HUDEP-2 (cell line): ENCODE measurements at regions not wholly inside any gene's neighbourhood (a gene's known extent, or its start where the extent isn't known, plus 50 kb on each side); places are given as distances from the start of the nearest gene placed in this dataset.
A peak's percentile ranks its signal among the peaks of the same experiment; 100 is the strongest.

Source experiments
- DNase-seq, 76 experiments: peaks; one replicate each; lab custom pipeline; 2025; ENCODE audit not compliant: unreplicated experiment in 76 of 76; lab: John Stamatoyannopoulos, UW

GRCh38 chr1:87707411-87707810 lies 378.7 kb downstream of the LMO4 start:
- no peak for DNase-seq

GRCh38 chr1:87712261-87713010 lies 383.8 kb downstream of the LMO4 start:
- no peak for DNase-seq

DNA sequence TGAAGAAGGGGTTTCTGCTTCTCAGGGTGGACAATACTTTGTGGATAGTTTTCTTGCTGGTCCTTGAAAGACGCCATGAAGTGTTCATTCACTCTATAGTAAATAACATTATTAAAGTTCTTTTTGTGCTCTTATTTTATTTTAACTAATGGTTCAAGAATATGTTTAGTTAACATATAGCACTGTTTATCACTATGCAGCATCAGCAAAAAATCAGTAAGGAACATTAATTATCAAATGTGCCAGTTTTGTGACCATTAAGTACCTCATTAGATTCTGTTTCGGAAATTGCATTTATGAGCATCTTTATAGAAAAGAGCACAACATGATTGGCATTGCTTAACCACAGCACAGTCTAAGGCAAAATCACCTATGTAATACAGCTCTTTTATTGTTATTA lies 385.6 kb downstream of the LMO4 start:
- DNase-seq, result no peak

- DNase-seq, result no peak
These were observed 386.4 kb downstream of the LMO4 start for GRCh38 chr1:87715052-87715451.

- no peak for DNase-seq
These were observed 386.8 kb downstream of the LMO4 start for GRCh38 chr1:87715471-87715870.

- DNase-seq, result no peak
These were observed 388.5 kb downstream of the LMO4 start for GRCh38 chr1:87717157-87717670.

DNA sequence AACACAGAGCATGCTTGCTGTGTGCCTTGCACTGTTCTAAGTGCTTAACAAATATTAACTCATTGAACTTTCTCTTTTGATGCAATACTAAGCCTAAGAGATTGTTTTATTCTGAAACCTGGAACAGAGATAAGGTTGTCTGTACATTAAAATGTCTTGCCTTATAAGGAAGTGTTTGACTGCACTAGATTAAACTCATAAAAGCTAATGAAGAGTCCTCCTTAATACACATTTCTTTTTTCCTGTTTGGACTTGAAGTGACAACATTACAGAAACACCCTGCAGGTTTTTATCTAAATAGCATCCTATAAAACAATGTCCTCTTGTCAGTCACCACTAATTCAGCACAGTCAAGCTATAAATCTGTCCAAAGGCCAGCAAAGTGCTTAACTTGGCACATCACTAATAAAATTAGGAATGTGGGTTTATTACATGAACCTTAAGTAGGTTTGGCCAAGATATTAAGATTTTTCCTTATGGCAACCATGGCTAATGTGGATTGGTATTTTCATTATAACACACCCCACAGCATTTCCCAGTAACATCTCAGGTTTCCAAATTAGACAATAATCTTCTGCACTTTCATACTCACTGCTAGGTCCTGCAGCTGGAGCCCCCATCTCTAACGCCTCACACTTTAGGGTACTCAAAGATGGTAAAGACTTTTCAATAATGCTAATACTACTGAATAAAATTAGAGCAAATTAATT lies 389.7 kb downstream of the LMO4 start:
- DNase-seq, result no peak

DNA sequence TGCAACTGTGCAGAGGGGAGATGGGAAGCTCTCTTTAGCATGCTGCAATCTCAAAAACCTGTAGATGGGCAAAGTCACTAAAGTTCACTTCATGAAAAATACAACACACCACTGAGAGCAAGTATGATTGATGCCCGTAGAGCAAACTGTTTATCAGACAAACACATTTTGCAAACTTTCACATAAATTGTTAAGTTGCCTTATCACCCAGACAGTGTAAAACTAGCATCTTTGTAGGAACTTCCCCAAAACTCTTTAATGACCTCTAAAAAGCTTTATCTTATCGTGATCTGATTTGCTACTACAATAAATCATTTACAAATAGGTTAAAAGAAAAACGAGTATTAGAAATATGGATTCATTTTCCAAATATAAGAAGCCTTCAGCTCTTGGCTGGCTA lies 391.0 kb downstream of the LMO4 start:
- no peak for DNase-seq

GRCh38 chr1:87720561-87720960 lies 391.9 kb downstream of the LMO4 start:
- DNase-seq, result no peak

DNA sequence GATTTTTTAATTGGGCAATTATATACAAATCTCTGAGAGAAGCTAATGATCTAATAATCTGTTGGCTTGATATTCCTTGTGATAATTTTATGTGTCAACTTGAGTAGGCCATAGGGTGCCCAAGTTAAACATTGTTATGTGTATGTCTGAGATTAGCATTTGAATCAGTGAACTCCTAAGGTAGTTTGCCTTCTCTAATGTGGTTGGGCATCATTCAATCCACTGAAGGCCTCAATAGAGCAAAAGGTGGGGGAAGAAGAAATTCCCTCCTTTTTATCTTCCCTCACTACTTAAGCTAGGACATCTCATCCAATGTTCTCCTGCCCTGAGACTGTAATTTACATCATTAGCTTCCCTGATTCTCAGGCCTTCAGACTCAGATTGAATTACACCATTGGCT lies 394.5 kb downstream of the LMO4 start:
- no peak for DNase-seq

DNA sequence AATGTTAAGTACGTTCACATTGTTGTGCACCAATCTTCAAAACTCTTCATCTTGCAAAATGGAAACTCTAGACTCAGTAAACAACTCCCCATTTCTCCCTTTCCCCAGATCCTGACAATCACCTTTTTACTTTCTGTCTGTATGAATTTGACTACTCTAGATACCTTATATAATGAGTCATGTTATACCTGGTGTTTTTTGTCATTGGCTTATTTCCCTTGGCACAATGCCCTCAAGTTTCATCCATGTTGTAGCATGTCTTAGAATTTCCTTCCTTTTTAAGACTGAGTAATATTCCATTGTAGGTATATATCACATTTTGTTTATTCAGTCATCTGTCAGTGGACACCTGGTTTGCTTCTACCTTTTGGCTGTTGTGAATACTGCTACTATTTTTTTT lies 399.5 kb downstream of the LMO4 start:
- DNase-seq, result no peak

- DNase-seq, result no peak
These were observed 401.9 kb downstream of the LMO4 start for GRCh38 chr1:87730274-87731216.

DNA sequence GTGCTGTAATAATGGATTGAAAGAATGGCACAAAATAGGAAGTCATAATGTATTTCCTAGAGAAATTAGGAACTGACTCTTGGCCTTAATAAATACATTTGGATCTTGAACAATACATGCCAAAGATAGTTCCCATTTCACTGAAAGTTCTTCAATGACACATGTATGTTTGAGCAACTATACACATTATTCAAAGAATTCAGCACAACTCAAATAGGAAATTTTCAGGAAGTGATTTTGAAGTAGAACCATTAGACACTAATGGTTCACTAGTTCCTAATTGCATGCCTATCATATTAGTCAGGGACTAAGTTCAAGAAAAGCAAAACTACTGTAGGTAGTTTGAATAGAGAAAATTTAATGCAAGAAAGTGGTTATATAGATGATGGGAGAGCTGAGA lies 404.7 kb downstream of the LMO4 start:
- DNase-seq, result no peak

GRCh38 chr1:87735750-87736149 lies 407.1 kb downstream of the LMO4 start:
- no peak for DNase-seq

GRCh38 chr1:87739141-87739540 lies 410.5 kb downstream of the LMO4 start:
- DNase-seq, result no peak

- DNase-seq, result no peak
These were observed 411.0 kb downstream of the LMO4 start for GRCh38 chr1:87739704-87740103.

DNA sequence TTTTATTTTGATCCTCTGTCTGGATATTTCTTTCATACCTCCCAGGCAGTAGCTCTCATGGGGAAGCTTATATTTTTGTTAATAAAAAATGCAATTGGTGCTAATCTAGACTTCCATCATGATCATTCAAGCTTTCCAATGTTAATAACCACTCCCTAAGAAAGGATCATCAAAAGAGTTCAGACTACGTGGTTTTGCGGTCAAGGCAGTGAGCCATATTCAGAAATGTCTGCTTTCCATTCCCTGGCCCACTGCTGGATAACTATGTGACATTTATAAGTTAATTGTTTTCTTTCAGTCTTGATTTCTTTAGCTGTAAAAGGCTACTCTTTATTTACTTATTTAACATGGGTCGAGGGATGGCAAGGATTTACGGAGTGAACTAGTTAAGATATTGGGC lies 414.6 kb downstream of the LMO4 start:
- no peak for DNase-seq

DNA sequence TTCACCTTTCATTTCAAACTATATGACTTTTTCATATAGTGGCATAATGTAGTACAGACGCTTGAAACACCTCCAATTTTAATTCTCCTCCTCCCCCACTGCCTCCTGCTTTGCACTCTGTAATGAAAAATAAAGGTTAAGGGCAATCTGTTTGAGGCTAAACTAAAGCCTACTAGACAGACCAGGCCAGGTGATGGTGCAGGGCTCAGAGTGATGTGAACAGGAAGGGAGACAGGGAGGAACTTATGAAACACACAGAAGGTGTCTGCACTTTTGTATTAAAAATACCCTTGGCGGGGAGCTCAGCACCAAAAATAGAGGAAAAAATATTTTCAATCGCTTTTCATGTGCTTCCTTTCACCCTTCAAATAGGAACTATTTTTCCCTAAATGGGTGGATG lies 415.4 kb downstream of the LMO4 start:
- DNase-seq, result no peak

DNA sequence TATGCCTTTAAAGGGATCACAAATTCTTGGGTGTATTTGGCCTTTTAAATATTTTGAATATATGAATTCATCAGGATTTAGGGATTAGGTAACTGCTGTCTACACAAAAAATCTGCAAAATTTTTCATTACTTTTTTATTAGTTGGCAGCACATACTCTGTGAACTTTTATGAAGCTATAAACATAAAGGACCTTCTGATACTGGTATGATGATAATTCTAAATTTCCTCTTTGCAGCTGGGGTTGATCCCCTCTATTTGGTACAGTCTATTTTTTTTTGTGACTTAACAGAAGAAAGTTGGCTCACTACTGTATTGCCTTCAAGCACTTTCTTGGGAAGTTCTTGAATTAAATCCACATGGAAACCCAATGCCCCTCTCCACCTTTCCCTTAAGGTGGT lies 416.1 kb downstream of the LMO4 start:
- no peak for DNase-seq

DNA sequence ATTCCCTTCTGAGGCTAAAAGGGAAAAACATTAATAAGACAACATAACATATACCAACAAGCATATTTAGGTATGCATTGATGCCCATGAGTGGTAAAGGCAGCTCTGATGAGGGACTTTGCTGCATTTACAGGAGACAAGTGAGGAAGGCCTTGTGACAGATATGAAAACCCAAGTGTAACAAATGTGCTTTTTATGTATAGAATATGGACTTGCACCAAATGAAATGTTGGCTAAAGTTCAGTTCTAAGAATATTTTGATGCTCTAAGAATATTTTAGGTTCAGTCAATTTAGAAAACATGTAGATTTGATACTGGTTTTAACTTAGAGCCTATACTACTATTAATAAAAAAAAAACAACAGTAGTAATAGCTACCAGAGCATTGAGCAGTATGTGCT lies 424.7 kb downstream of the LMO4 start:
- peak in 1 of 76 experiments; percentile 0 for DNase-seq

DNA sequence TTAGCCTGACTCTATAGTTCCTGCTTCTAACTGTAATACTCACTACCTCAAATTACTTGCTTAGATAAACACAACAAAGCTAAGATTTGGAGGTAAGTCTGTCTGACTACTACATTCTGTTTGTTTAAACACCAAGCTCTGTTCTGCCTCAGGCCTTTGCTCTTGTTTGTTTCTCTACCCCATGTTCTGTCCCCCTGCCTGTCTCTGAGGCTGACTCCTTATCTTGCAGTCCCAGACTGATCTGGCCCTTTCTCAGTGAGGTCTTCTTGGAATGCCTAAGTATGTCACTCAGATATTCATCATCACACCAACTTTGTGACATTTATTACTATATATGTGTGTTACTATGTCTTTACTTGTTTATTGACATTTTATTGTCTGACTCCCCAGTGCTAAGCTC lies 425.5 kb downstream of the LMO4 start:
- peak in 69 of 76 experiments; percentile 4 to 84 (median 47) for DNase-seq
